COLO668 (cell line): ENCODE measurements at regions not wholly inside any gene's neighbourhood (a gene's known extent, or its start where the extent isn't known, plus 50 kb on each side); places are given as distances from the start of the nearest gene placed in this dataset.
"Not testable (repeated sequence)": the region's sequence is repeated elsewhere in the genome, so short reads cannot be mapped to it uniquely, and the experiment has no call there.

Experiments used
- DNase-seq: peaks from one replicate; lab custom pipeline; 2025; ENCODE audit not compliant: unreplicated experiment; lab: John Stamatoyannopoulos, UW

- no peak for DNase-seq
These were observed 78.1 kb upstream of the ZNF644 start for GRCh38 chr1:91099746-91100621.

DNA sequence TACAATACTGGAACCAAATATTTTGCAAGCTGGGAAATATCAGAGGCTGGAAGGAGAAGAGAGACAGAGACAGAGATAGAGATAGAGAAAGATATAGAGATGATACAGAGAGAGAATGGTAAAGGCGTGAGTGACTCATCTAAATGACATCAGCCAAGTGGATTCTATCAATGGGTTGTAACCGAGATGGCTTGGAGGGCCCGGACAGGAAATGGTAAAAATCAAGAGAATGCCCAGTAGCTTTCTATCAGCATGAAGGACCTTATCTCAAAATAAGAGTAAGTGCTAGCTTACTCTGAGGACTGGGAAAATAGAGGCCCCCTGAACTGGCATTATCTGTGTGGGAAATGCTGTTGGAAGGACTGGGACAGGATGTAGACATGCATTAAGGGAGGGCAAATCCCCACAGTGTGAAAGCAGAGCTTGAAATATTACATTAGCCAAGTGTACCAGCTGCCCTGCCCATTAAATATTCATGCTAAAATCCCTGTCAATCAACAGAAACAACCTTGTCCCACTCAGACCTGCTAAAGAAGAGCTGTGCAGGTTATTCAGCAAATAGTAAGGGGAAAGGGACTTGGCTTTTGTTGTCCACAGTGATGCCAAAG is 76.6 kb upstream of the ZNF644 start:
- peak; percentile 46 for DNase-seq

DNA sequence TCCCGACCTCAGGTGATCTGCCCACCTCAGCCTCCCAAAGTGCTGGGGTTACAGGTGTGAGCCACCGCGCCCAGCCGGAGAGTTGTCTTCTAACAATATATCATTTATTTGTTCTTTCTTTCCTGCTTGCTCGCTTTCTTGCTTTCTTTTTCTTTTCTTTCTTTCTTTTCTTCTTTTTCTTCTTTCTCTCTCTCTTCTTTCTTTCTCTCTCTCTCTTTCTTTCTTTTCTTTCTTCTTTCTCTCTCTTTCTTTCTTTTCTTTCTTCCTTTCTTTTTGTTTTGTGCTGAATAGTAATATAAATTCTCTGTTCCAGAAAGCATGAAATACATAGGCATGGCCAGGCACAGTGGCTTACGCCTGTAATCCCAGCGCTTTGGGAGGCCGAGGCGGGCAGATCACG is 73.5 kb upstream of the ZNF644 start:
- not testable (repeated sequence) for DNase-seq

DNA sequence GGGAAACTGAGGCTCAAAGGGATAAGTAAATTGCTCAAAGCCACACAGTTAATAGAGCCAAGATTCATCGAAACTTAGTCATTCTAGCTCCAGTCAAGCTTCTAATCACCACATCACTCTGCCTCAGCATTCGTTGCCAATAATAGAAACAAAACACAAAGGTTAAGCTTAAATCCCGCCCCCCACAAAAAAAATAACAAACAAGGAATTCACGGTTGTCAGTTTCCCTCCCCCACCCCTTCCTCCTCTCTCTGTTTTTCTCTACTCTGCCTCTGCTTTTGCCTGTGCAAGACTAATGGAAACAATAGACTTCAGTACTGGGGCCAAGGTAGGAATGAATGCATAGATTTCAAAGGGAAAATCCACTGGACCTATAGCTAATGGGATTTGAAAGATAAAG is 70.7 kb upstream of the ZNF644 start:
- no peak for DNase-seq

GRCh38 chr1:91091812-91092211 is 70.0 kb upstream of the ZNF644 start:
- DNase-seq, result peak; percentile 76

- no peak for DNase-seq
These were observed 58.8 kb upstream of the ZNF644 start for GRCh38 chr1:91080650-91081049.

DNA sequence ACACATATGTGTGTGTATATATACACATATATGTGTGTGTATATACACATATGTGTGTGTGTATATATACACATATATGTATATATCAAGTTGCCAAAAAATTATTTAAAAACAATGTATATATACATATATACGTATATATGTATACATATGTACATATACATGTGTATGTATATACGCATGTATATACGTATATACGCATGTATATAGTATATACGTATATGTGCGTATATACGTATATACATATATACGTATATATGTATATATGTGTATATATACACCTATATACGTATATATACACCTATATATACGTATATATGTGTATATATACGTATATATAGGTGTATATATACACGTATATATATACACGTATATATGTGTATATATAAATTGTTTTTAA is 57.0 kb upstream of the ZNF644 start:
- no peak for DNase-seq

DNA sequence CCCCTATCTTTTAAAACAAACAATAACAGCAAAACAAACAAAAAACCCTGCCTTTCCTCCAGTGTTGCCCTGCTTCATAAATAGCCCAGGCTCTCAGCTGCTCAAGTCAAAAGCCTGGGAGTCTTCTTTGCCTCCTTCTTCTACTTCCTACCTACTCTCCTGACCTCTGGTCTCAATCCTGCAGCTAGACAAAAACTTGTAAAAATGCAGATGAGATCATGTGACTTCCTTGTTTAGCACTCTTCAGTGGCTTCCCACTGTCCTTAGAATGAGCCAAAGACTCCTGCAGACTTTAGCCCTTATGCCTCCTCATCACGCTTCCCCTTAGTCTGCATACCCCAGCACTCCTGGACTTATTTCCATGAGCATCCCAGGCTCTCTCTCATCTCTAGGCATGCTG is 55.0 kb upstream of the ZNF644 start:
- DNase-seq, result no peak

- DNase-seq, result no peak
These were observed 53.6 kb upstream of the ZNF644 start for GRCh38 chr1:91075233-91076135.

DNA sequence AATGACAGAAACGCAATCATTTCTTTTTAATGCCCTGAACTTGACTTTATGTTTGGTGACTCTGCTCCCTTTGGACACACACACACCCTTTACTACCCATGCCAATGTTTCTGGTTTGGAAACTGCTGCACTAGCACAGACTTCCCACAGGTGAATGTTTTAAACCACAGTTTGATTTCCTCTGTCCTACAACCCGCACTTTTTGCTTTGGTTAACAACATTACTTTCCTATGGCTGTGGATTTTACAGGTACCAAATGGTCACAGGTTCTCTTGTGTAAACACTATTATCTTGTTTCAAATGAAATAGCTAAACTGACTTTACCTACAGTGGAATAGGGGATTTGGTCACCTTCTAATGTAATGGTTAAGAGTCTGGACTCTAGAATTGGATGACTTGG is 51.5 kb upstream of the ZNF644 start:
- no peak for DNase-seq

DNA sequence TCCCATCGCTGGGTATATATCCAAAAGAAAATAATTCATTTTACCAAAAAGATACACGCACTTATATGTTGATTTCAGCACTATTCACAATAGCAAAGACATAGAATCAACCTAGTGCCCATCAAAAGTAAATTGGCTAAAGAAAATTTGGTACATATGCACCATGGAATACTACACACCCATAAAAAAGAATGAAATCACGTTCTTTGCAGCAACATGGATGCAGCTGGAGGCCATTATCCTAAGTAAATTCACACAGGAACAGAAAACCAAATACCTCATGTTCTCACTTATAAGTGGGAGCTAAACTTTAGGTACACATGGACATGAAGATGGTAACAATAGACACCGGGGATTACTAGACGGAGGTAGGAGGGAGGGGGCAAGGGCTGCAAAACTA is 50.0 kb upstream of the ZNF644 start:
- no peak for DNase-seq
